Inflammatory macrophage treated with lipopolysaccharide for 1 hour (primary cell): ENCODE measurements at regions not wholly inside any gene's neighbourhood (a gene's known extent, or its start where the extent isn't known, plus 50 kb on each side); places are given as distances from the start of the nearest gene placed in this dataset.
"Not testable (repeated sequence)": the region's sequence is repeated elsewhere in the genome, so short reads cannot be mapped to it uniquely, and the experiment has no call there.

Source experiments
- DNase-seq, 2 donors: peaks; one replicate each; pipeline ENCODE4 v3.0.0-alpha.2; 2020 to 2022

DNA sequence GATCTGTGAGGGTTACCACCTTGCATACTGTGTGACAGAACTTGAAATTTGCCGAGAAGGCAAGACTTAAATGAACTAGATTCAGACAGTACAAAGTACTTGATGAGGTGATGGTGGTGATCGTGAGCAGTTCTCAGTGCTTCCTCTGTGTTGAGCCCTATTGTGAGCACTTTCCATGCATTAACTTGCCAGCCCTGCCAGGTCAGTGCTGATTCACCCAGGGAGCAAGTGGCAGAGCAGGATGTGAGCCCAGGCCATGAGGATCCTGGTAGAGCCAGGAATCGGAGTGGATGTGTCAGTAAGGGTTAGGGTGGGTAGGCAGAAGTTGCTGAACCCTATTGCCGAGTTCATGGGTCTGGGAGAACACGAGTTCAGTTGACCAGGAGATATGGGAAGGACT lies 4545.7 kb upstream of the TPTE start:
- not testable (repeated sequence) for DNase-seq

DNA sequence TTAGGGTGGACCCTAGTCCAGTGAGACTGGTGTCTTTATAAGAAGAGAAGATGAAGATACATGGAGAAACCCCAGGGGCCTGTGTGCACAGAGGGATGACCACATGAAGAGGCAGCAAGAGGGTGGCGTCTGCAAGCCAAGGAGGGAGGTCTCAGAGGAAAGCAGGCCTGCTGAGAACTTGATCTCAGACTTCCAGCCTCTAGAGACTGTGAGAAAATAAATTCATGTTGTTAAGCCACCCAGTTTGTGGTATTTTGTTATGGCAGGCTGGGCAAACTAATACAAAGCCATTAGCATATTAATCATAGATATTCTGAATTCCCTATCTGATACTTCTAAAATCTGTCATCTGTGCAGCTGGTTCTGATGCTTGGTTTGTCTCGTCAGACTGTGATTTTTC lies 4523.8 kb upstream of the TPTE start:
- DNase-seq, result not testable (repeated sequence)

DNA sequence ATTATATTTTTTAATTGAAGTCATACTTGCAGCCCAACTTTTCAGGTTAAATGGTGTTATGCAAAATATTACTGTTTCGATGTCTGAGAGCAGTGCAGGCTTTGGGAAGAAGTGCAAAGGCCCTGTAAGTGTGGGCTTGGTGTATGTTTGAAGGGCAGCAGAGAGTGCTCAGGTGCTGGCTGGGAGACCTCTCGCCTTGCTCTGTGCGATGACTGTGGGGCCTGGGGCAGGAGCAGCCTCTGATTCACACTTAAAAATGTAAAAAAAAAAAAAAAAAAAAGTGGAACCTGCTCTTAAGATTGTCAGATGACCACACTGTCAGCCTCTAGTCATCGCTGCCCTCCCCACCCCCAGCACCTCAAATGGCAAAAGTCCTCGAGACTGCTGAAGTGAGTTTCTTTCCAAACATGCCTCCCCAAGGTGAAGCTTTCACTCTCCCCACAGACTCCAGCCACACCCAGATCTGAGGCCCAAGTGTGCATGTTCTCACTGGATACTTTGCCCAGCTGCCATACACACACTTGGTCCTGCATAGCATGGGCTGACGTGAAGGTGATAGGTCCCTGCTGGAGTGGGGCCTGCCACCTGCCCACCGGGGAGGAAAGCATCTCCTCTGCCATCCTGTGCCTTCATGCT lies 4505.8 kb upstream of the TPTE start:
- not testable (repeated sequence) for DNase-seq

- DNase-seq, result not testable (repeated sequence)
These were observed 4500.9 kb upstream of the TPTE start for GRCh38 chr21:6020460-6020859.

GRCh38 chr21:6020953-6021716 lies 4500.2 kb upstream of the TPTE start:
- DNase-seq, result not testable (repeated sequence)

GRCh38 chr21:6021717-6022270 lies 4499.6 kb upstream of the TPTE start:
- not testable (repeated sequence) for DNase-seq

GRCh38 chr21:6023331-6023730 lies 4498.1 kb upstream of the TPTE start:
- DNase-seq, result not testable (repeated sequence)

DNA sequence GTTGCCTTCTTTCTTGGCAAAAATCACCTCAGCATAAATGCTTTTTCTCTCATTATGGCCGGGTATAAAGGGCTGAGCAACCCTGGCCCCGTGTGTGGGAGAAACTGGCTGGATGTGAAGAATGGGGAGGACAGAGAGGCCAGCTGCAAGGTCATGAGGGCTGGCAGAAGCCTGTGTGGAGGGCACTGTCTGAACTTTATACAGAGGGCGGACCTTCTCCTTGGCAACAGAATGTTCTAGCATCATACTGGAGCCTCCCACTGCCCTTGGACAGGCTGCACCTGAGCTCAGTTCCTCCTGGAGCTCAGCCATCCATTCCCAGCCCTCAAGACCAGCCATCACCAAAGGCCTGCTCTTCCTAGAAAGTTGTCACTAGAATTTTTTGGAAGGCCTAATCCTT lies 4496.2 kb upstream of the TPTE start:
- not testable (repeated sequence) for DNase-seq

- DNase-seq, result not testable (repeated sequence)
These were observed 4493.9 kb upstream of the TPTE start for GRCh38 chr21:6027497-6027896.

GRCh38 chr21:6034124-6034678 lies 4487.2 kb upstream of the TPTE start:
- not testable (repeated sequence) for DNase-seq

DNA sequence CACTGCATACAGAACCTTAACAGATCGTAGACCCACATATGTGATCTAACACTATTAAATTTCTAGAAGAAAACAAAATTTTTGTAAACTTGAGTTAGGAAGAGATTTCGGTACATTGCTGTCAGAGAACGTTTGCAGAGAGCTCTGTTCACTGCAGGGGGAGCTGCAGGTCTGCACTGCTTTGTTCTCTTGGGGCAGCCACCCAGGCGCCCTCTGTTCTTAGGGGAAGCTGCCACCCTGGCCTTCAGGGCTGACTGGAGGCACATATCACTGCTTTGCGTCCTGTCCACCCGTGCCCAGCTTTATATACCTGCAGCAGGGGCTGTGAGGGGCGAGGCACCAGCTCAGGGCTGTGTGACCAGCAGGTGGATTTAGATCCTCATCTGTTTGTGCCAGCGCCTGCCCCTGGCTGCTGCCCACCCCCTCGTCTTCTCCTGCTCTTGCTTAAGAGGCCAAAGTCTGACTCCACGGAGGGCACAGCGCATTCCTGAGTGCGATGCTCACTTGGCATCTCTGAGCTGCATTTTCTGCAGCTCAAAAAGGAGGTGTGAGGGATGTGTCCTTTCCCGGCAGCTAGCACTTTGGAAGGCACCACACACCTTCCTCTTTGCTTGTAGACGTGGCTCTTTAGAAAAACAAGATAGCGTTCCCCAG lies 4486.4 kb upstream of the TPTE start:
- DNase-seq, result not testable (repeated sequence)

DNA sequence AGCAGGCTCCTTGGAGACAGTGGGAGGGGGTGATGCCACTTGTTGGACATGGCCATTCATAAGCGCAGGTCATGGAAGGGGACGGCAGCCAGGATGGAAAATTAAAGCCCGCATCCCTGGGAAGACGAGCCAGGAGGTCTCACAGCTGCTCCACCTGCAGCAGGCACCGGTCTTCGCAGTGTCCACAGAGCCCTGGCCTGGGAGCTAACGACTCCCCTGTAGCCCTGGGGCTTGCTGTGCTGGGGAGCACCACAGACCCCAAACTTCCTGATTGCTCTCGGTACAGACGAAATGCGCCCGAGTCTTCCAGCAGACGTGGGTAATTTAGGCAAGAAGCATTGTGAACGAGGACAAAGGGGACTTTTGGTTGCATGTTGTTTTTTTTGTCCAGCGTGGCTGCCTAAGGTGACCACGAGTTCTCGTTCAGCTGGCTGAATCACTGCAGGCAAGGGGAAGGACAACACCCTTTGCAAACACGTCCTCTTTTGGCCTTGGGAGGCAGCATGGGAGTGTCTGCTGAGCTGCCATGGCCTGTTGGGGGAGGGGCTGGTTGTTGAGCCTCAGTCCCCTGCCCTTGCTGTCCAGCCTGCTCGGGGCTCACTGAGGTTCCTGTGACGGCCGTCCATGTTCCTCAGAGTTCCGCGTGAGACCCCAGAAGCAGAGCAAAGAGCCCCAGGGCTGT lies 4485.8 kb upstream of the TPTE start:
- not testable (repeated sequence) for DNase-seq

- DNase-seq, result not testable (repeated sequence)
These were observed 4482.2 kb upstream of the TPTE start for GRCh38 chr21:6039224-6039623.

- DNase-seq, result not testable (repeated sequence)
These were observed 4481.3 kb upstream of the TPTE start for GRCh38 chr21:6040095-6040494.

DNA sequence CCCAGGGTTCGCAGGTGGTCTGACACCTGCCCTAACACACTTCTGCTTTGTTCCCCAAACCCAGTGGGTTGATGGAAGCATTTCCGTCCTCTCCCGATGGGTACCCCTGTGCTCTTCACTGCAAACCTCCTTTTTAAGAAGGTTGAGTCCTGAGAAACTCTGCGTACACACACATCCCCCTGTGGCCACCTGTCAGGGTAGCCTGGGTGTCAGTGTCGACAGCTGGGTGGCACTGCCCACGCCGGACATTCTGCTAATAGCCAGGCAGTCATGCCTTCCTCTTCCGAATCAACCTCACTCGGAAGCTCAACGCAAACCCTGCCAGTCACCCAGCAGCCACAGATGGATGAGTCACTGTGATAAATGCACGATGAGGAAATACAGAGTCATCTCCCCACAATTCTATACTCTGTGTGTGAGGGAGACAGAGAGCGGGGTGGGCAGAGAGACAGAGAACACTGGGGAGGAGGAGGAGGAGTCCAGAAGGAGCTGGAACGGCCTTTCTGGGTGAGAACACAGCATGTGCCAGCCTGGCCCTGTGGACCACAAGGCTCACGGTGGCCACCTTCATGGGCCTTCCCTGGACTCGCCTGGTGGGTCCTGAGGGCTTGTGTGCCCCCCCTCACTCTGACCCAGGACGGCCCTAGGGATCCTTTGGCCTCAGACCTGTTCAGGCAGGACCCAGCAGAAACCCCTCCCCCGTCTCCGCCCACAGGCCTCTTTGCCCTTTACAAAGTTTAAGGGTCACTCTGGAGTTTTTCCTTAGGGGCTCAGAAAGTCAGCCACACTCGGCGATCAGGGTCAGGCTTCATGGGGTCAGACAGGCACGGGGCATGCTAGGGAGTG lies 4477.7 kb upstream of the TPTE start:
- not testable (repeated sequence) for DNase-seq

DNA sequence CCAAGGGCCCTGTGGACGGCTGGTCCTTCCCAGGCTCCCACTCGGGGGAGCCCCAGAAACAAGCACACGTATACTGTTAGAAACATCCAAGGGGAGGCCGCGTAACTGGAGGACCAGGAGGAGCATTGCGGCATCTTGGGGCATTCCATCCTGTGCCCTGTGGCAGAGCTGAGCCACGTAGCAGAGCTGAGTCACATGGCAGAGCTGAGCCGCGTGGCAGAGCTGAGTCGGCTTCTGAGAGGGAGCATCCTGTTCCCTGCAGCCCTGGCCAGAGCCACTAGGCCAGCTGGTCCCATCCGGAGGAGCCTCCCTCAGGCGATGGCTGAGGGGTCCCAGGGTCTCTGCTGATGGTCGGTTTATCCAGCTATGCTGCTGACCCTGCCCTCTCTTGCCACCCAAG lies 4476.7 kb upstream of the TPTE start:
- DNase-seq, result not testable (repeated sequence)

DNA sequence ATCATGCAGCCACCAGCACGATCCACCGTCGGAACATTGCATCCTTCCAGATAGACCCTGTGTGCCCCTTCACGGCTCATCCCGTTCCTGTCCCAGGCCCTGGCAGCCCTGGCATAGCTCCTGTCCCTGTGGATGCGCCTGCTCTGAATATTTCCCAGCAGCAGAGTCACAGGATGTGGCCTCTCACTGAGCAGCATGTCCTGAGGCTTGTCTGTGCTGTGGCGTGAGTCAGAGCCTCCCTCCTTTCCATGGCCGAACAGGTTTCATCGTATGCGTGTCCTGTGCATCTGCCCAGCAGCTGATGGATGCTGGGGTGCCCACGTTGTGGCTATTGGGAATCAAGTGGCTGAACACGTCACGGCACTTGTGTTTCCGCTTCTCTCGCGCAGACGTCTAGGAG lies 4471.5 kb upstream of the TPTE start:
- not testable (repeated sequence) for DNase-seq

GRCh38 chr21:6052109-6052508 lies 4469.3 kb upstream of the TPTE start:
- DNase-seq, result not testable (repeated sequence)

DNA sequence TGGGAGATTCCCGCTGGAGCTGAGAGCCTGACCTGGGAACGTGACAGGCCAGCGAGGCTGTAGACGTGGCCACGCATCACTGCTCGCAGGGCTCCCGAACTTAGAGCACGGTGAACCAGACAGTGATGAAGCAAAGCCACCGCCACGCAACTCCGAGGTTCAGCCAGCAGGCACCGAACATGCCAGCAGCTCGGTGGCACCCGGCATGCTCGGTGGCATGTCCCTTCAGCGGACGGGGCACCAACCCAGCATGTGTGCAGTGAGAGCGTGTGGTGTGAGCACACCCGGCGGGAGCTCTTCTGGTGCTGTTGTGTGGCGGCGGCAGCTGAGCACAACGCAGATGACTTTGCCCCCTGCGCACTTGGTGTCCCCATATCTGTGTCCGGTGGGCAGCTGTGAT lies 4468.2 kb upstream of the TPTE start:
- DNase-seq, result not testable (repeated sequence)

GRCh38 chr21:6058997-6059396 lies 4462.4 kb upstream of the TPTE start:
- not testable (repeated sequence) for DNase-seq

DNA sequence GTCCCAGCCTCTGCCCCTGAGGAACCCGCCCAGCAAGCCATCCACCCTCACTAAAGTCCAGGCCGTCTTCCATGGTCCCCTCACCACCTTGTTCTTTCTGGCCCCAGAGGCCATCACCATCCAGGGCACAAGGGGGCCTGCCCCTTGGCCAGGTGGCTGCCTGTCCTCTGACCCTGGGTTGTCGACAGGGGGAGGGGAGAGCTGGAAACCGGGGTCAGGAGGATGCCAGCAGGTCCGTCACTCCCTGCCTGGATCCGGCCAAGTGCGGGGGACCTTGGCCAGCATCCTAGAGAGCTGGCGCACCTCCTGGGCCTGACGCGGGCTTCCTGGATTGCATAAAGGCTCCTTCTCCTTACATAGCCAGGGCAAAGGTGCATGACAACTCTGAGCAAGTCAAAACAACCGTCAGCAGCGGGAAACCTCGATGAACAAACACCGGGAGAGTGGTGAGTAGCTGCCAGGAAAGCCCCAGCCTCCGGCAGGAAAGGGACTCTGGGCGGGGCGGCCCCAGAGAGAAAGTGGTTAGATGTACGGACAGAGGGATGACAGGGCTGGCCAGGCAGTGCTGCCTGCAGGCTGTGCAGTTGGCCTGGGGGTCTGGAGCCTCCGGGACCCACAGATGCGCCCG lies 4461.2 kb upstream of the TPTE start:
- not testable (repeated sequence) for DNase-seq
